HepG2 (cell line): ENCODE measurements at regions not wholly inside any gene's neighbourhood (a gene's known extent, or its start where the extent isn't known, plus 50 kb on each side); places are given as distances from the start of the nearest gene placed in this dataset.

ENCODE experiments used
- ZBTB40 ChIP-seq, 2 experiments: fragments of 450-650 bp in 1 of 2; sonication (generic) in 1 of 2; formaldehyde crosslinking in 1 of 2; IDR thresholded peaks; 2 replicates each; pipeline versions ENCODE4 v1.6.1 to v1.8.0; 2016 to 2022; ENCODE audit warnings: antibody characterized with exemption in 1 of 2, mild to moderate bottlenecking in 1 of 2, missing genetic modification reagents in 1 of 2
- ZNF652 ChIP-seq: IDR thresholded peaks from 2 replicates; pipeline ENCODE4 v1.6.1; 2016; ENCODE audit warnings: low read depth, borderline replicate concordance

- no peak for TF ChIP-seq ZBTB40 (IDR thresholded peaks at IDR 0.05)
- TF ChIP-seq ZBTB40 (CRISPR knock-in tag; IDR thresholded peaks at IDR 0.05) = no peak
- TF ChIP-seq ZNF652 (CRISPR knock-in tag) = no peak
Observed at GRCh38 chr11:71065841-71066240, 186.5 kb downstream of the SHANK2 start (continued).
